Fibroblast of mammary gland (primary cell): ENCODE measurements at regions not wholly inside any gene's neighbourhood (a gene's known extent, or its start where the extent isn't known, plus 50 kb on each side); places are given as distances from the start of the nearest gene placed in this dataset.

Experiments used
- DNase-seq: peaks from one replicate; pipeline ENCODE4 v3.0.0-alpha.2; 2010; ENCODE audit warnings: low read depth
- H3K4me3 ChIP-seq: 2 replicates; pipeline ENCODE4 v1.5.1; 2011; ENCODE audit warnings: low read depth, mild to moderate bottlenecking, low read length, moderate library complexity; ENCODE audit not compliant: control insufficient read depth
- CTCF ChIP-seq: conservative IDR thresholded peaks from 2 replicates; pipeline ENCODE4 v1.5.1; 2011; ENCODE audit warnings: low read depth, low read length, inconsistent platforms; ENCODE audit not compliant: control insufficient read depth, insufficient read depth

GRCh38 chr10:2427412-2427811 is 639.9 kb upstream of the PFKP start:
- DNase-seq = no peak
- TF ChIP-seq CTCF = no peak
- no peak overlapping the region for H3K4me3 ChIP-seq

- DNase-seq = no peak
- TF ChIP-seq CTCF = no peak
- no peak overlapping the region for H3K4me3 ChIP-seq
Measured at GRCh38 chr10:2425320-2425719, 642.0 kb upstream of the PFKP start.

- DNase-seq = no peak
- TF ChIP-seq CTCF = no peak
- no peak overlapping the region for H3K4me3 ChIP-seq
Measured at GRCh38 chr10:2414562-2414961, 652.8 kb upstream of the PFKP start.

- H3K4me3 ChIP-seq = no peak overlapping the region
- TF ChIP-seq CTCF = no peak
- no peak for DNase-seq
Measured at GRCh38 chr10:2414039-2414438, 653.3 kb upstream of the PFKP start.

- no peak overlapping the region for H3K4me3 ChIP-seq
- DNase-seq = no peak
- TF ChIP-seq CTCF = no peak
Measured at GRCh38 chr10:2410049-2410448, 657.3 kb upstream of the PFKP start.

- TF ChIP-seq CTCF = no peak
- no peak overlapping the region for H3K4me3 ChIP-seq
- no peak for DNase-seq
Measured at GRCh38 chr10:2401459-2401858, 664.1 kb upstream of the ADARB2 start.

- H3K4me3 ChIP-seq = no peak overlapping the region
- DNase-seq = no peak
- TF ChIP-seq CTCF = no peak
Measured at GRCh38 chr10:2399482-2399881, 662.2 kb upstream of the ADARB2 start.
